SK-N-SH (cell line): ENCODE measurements at regions not wholly inside any gene's neighbourhood (a gene's known extent, or its start where the extent isn't known, plus 50 kb on each side); places are given as distances from the start of the nearest gene placed in this dataset.

ENCODE experiments used
- CTCF ChIA-PET: fragments of 300-600, 350-600 bp; formaldehyde crosslinking; extraction: SDS; loops from one replicate; lab custom pipeline; 2021; lab: Yijun Ruan, JAX
- POLR2A ChIA-PET: fragments of 350-600 bp; sonication (Branson Sonifier 250); formaldehyde crosslinking; extraction: SDS; loops from one replicate; lab custom pipeline; 2020; ENCODE audit warnings: antibody characterized with exemption, inconsistent platforms; lab: Yijun Ruan, JAX
- DNase-seq: peaks from one replicate; pipeline ENCODE4 v3.0.0; 2012
- H2AFZ ChIP-seq: fragments of 200-600 bp; sonication (generic); 2 replicates; pipeline ENCODE4 v1.8.1; 2016; ENCODE audit warnings: antibody characterized with exemption, mild to moderate bottlenecking, low read depth
- H3F3A ChIP-seq: fragments of 200-600 bp; sonication (generic); replicated peaks from 2 replicates; pipeline ENCODE3; 2016; ENCODE audit warnings: antibody characterized with exemption, mild to moderate bottlenecking; ENCODE audit not compliant: insufficient read depth
- H3K27ac ChIP-seq, 2 experiments: fragments of 200-500 bp in 1 of 2; fragments of 200-600 bp in 1 of 2; sonication (Bioruptor generic) in 1 of 2; sonication (generic), shearing (Covaris generic) in 1 of 2; 2 replicates each; pipeline versions ENCODE4 v1.5.1 to v1.6.1; 2014 to 2016; ENCODE audit warnings: low read depth in 2 of 2, inconsistent platforms in 1 of 2, low read length in 1 of 2, mild to moderate bottlenecking in 1 of 2, mixed read lengths in 1 of 2
- H3K27me3 ChIP-seq: fragments of 200-600 bp; sonication (generic), shearing (Covaris generic); 2 replicates; pipeline ENCODE4 v1.6.1; 2016; ENCODE audit warnings: mixed run types; ENCODE audit not compliant: insufficient read depth
- H3K36me3 ChIP-seq, 2 experiments: fragments of 200-500 bp in 1 of 2; fragments of 200-600 bp in 1 of 2; sonication (Bioruptor generic) in 1 of 2; sonication (generic) in 1 of 2; replicated peaks in 1 of 2; 2 replicates each; pipeline versions ENCODE3 to v1.5.1; 2014 to 2016; ENCODE audit warnings: low read length in 1 of 2, mild to moderate bottlenecking in 1 of 2; ENCODE audit not compliant: insufficient read depth in 2 of 2, control insufficient read depth in 1 of 2
- H3K4me1 ChIP-seq, 2 experiments: fragments of 200-500 bp in 1 of 2; fragments of 200-600 bp in 1 of 2; sonication (Bioruptor generic) in 1 of 2; sonication (generic), shearing (Covaris generic) in 1 of 2; 2 replicates each; pipeline versions ENCODE4 v1.5.1 to v1.6.1; 2014 to 2016; ENCODE audit warnings: low read depth in 1 of 2, low read length in 1 of 2, mixed run types in 1 of 2; ENCODE audit not compliant: insufficient read depth in 2 of 2, control insufficient read depth in 1 of 2
- H3K4me2 ChIP-seq: fragments of 200-600 bp; sonication (generic), shearing (Covaris generic); 2 replicates; pipeline ENCODE4 v1.6.1; 2017; ENCODE audit warnings: mixed run types
- H3K4me3 ChIP-seq, 2 experiments: fragments of 200-500 bp in 1 of 2; fragments of 200-600 bp in 1 of 2; sonication (Bioruptor generic) in 1 of 2; sonication (generic), shearing (Covaris generic) in 1 of 2; 2 replicates each; pipeline versions ENCODE4 v1.5.1 to v1.8.1; 2014 to 2016; ENCODE audit warnings: low read depth in 2 of 2, inconsistent platforms in 1 of 2, low read length in 1 of 2, mild to moderate bottlenecking in 1 of 2, mixed read lengths in 1 of 2, moderate library complexity in 1 of 2
- H3K79me2 ChIP-seq: fragments of 200-600 bp; sonication (generic); 2 replicates; pipeline ENCODE4 v1.8.1; 2017; ENCODE audit warnings: mild to moderate bottlenecking; ENCODE audit not compliant: insufficient read depth
- H3K9ac ChIP-seq: fragments of 200-600 bp; sonication (generic); 2 replicates; pipeline ENCODE4 v1.6.1; 2017; ENCODE audit warnings: mixed run types
- H3K9me2 ChIP-seq: fragments of 200-600 bp; sonication (generic); 2 replicates; pipeline ENCODE4 v1.6.1; 2017; ENCODE audit warnings: mixed run types
- H3K9me3 ChIP-seq: fragments of 200-600 bp; sonication (generic); 2 replicates; pipeline ENCODE4 v1.6.1; 2017; ENCODE audit warnings: mixed run types, mild to moderate bottlenecking, moderate library complexity
- H4K20me1 ChIP-seq: fragments of 200-600 bp; sonication (generic); 2 replicates; pipeline ENCODE4 v1.6.1; 2017; ENCODE audit warnings: mild to moderate bottlenecking, mixed run types; ENCODE audit not compliant: insufficient read depth
- ELF1 ChIP-seq: IDR thresholded peaks from 2 replicates; pipeline ENCODE4 v1.4.0; 2012
- EP300 ChIP-seq, 2 experiments: IDR thresholded peaks; 2 replicates each; pipeline versions ENCODE4 v1.4.0 to v1.6.1; 2012; ENCODE audit warnings: borderline replicate concordance in 1 of 2, low read depth in 1 of 2, low read length in 1 of 2
- FOXJ3 ChIP-seq: sonication (generic); formaldehyde crosslinking; IDR thresholded peaks from 2 replicates; pipeline ENCODE4 v1.5.1; 2020; ENCODE audit warnings: mild to moderate bottlenecking, missing genetic modification reagents
- FOXM1 ChIP-seq: IDR thresholded peaks from 2 replicates; pipeline ENCODE4 v1.4.0; 2012; ENCODE audit warnings: low read depth, mild to moderate bottlenecking
- GATA2 ChIP-seq: sonication (generic); formaldehyde crosslinking; IDR thresholded peaks from 2 replicates; pipeline ENCODE4 v1.5.0; 2020; ENCODE audit warnings: mild to moderate bottlenecking, missing genetic modification reagents
- MEF2A ChIP-seq: IDR thresholded peaks from 2 replicates; pipeline ENCODE4 v1.4.0; 2012; ENCODE audit warnings: low read depth, borderline replicate concordance
- POLR2AphosphoS5 ChIP-seq: IDR thresholded peaks from 2 replicates; pipeline ENCODE4 v1.6.1; 2012; ENCODE audit warnings: low read depth, low read length
- RAD21 ChIP-seq: IDR thresholded peaks from 2 replicates; pipeline ENCODE4 v1.6.1; 2012; ENCODE audit warnings: mild to moderate bottlenecking, low read length
- RCOR1 ChIP-seq: fragments of 150-350 bp; IDR thresholded peaks from 2 replicates; pipeline ENCODE4 v1.6.1; 2017; ENCODE audit warnings: antibody characterized with exemption, low read length
- RFX5 ChIP-seq: IDR thresholded peaks from 2 replicates; pipeline ENCODE4 v1.6.1; 2012; ENCODE audit warnings: mild to moderate bottlenecking, improper control_type of control experiment, low read length
- SIN3A ChIP-seq: IDR thresholded peaks from 2 replicates; pipeline ENCODE4 v1.6.1; 2012; ENCODE audit warnings: low read depth, mild to moderate bottlenecking, low read length, moderate library complexity, borderline replicate concordance
- TAF1 ChIP-seq: IDR thresholded peaks from 2 replicates; pipeline ENCODE4 v1.6.1; 2012; ENCODE audit warnings: low read depth, mild to moderate bottlenecking, low read length, moderate library complexity, borderline replicate concordance
- TCF12 ChIP-seq: IDR thresholded peaks from 2 replicates; pipeline ENCODE4 v1.4.0; 2012
- WGBS: methylation state at CpG from one replicate; pipeline ENCODE4 v1.1.6; 2017; ENCODE audit warnings: low lambda C conversion rate; 5-methylcytosine and 5-hydroxymethylcytosine counted together
- TF ChIP-seq, protein P1 (sequence below): fragments of 200-600 bp; sonication (generic); IDR thresholded peaks from 2 replicates; pipeline ENCODE4 v1.6.1; 2017; ENCODE audit warnings: antibody characterized with exemption, mild to moderate bottlenecking, moderate library complexity

DNA sequence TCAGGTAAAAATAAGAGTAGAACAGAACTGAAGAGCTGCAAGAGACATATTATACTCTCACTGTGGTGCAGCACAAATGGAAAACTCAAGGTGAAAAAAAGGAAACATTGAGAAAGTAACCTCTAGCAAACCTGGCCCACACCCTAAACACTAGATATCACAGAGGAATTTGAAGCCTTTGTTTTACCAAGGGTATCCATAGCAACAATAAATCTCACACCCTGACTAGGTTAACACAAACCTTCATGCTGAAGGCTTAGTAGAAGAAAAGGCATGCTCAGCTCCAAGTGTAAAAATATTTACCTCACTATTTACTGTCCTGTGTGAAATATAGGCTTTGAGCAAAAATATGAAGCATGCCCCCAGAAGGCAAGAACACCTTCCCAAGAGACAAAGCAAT, 61.9 kb upstream of the TAB3 start:
- H3K36me3 ChIP-seq, result no peaks in the 10 kb centered on the region
- H3K9ac ChIP-seq, result no peak overlapping the region
- H3K9me3 ChIP-seq, result no peaks in the 10 kb centered on the region
- POLR2A ChIA-PET, result no interaction called here
- no peaks in the 10 kb centered on the region for H3K9me2 ChIP-seq
- H3K27me3 ChIP-seq, result no peaks in the 10 kb centered on the region
- no peaks in the 10 kb centered on the region for H3F3A ChIP-seq
- H4K20me1 ChIP-seq, result no peaks in the 10 kb centered on the region
- no peaks in the 10 kb centered on the region for H3K79me2 ChIP-seq
- H2AFZ ChIP-seq, result no peak overlapping the region
- CTCF ChIA-PET, result interaction anchor here (1.0 kb wide), 1 partner anchor 21 kb away, joined by 3 read pairs; no protein-coding TSS in a partner anchor
- no peak overlapping the region for H3K4me2 ChIP-seq
- H3K27ac ChIP-seq, result no peak overlapping the region
- no peaks in the 10 kb centered on the region for H3K4me1 ChIP-seq
- DNase-seq, result no peak
- H3K4me3 ChIP-seq, result no peak overlapping the region
- no peak for TF ChIP-seq TAF1
- TF ChIP-seq EP300 (IDR thresholded peaks at IDR 0.05; ENCODE audit: borderline replicate concordance in 1 of 2, low read depth in 1 of 2, low read length in 1 of 2), result no peak
- TF ChIP-seq RCOR1, result no peak
- TF ChIP-seq MEF2A, result no peak
- TF ChIP-seq ELF1, result no peak
- TF ChIP-seq FOXM1, result no peak
- no peak for TF ChIP-seq FOXJ3
- no peak for TF ChIP-seq POLR2AphosphoS5
- TF ChIP-seq, protein P1, sequence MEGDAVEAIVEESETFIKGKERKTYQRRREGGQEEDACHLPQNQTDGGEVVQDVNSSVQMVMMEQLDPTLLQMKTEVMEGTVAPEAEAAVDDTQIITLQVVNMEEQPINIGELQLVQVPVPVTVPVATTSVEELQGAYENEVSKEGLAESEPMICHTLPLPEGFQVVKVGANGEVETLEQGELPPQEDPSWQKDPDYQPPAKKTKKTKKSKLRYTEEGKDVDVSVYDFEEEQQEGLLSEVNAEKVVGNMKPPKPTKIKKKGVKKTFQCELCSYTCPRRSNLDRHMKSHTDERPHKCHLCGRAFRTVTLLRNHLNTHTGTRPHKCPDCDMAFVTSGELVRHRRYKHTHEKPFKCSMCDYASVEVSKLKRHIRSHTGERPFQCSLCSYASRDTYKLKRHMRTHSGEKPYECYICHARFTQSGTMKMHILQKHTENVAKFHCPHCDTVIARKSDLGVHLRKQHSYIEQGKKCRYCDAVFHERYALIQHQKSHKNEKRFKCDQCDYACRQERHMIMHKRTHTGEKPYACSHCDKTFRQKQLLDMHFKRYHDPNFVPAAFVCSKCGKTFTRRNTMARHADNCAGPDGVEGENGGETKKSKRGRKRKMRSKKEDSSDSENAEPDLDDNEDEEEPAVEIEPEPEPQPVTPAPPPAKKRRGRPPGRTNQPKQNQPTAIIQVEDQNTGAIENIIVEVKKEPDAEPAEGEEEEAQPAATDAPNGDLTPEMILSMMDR, result no peak
- TF ChIP-seq RAD21, result no peak
- no peak for TF ChIP-seq GATA2 (CRISPR knock-in tag)

DNA sequence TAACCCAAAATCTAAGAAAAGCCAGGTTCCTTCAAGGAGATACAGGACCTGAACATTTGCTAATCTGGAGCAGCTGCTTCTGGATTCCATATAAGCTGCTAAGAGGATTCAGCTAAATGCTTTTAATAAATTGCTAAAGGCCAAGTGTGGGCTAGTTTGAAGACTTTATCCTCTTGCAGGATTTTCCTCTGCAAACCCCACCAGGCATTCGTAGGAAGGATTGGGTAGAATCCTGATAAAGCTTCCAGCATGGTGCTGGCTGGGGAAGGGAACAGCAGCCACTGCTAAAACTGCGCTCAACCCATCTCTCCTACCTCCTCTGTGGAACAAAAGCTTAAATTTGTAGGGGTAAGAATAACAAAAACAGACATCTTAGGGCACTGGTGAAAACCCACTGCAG, 61.3 kb upstream of the TAB3 start:
- no peak for DNase-seq
- Histone ChIP-seq H3K4me1 (no peaks in the 10 kb centered on the region), H3F3A (no peaks in the 10 kb centered on the region), H4K20me1 (no peaks in the 10 kb centered on the region), H3K9me2 (no peaks in the 10 kb centered on the region), H3K36me3 (no peaks in the 10 kb centered on the region), H2AFZ (no peak overlapping the region), H3K9ac (no peak overlapping the region), H3K27ac (no peak overlapping the region), H3K4me2 (no peak overlapping the region), H3K27me3 (no peaks in the 10 kb centered on the region), H3K79me2 (no peaks in the 10 kb centered on the region), H3K9me3 (no peaks in the 10 kb centered on the region), H3K4me3 (no peak overlapping the region)
- no peak for TF ChIP-seq SIN3A
- TF ChIP-seq RFX5, result no peak
- no peak for TF ChIP-seq TCF12
- 17% methylated on average over 2 of the region's 2 CpGs for WGBS
- ChIA-PET POLR2A (no interaction called here), CTCF (interaction anchor here (0.6 to 1.0 kb wide), 2 partner anchors 21 to 64 kb away, joined by 3 read pairs; no protein-coding TSS in a partner anchor)
